ENCODE measurements at regions not wholly inside any gene's neighbourhood (a gene's known extent, or its start where the extent isn't known, plus 50 kb on each side); places are given as distances from the start of the nearest gene placed in this dataset.

DNA sequence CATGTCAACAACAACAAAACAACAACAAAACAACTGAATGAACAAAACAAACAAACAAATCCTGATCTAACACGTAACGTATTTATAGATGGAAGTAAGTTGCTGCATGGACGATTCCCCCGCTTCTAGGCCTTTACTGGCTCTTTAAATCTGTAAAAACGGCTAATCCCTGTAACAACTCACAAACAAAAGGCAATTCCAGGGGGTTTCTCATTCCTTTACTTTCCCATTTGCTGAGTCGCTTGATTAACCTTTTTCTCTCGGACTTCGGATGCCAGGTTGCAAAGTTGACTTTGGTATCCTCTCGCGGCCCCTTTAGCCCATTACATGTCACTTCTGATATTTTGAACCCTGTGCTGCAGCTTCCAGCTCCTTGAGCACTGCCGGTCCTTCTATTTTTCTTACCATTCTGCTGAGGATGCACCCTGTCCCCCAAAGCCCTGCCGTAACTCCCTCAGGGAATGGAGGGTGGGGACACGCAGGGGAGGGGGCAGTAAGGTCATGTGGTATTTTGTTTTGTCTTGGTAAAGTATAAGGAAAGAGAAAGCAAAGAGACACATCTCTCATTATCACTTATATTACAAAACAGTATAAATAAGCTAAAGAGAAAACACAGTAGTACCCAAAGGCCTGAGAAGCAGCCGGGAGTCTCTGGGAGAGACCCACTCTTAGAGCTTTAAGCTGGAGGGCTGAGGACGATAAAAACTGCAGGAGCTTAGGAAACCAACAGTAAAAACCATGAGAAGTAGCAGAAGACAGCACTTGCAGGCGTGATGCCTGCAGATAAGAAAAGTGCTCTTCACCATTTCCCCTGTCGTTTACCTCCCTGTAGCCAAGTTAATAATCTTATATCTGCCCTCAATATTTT is 457.8 kb upstream of the ZNF717 start:
- TF ChIP-seq POLR2A (IDR thresholded peaks at IDR 0.05): no peak
- TF ChIP-seq CTCF (IDR thresholded peaks at IDR 0.05): no peak
- no peaks in the 10 kb centered on the region for H3K36me3 ChIP-seq (replicated peaks in 1 of 2)
- WGBS, 4 donors: 75 to 83% (median 77%) methylated on average over 17 of the region's 17 CpGs
- H3K9me3 ChIP-seq (replicated peaks in 1 of 3): no peaks in the 10 kb centered on the region
- H3K4me3 ChIP-seq: no peak overlapping the region
- no peaks in the 10 kb centered on the region for H3K4me1 ChIP-seq (replicated peaks in 1 of 2)
- H3K27me3 ChIP-seq: no peaks in the 10 kb centered on the region
- H3K27ac ChIP-seq: no peak overlapping the region
- DNase-seq: no peak
- intact Hi-C loops (cut with DNase I): no loop called here

DNA sequence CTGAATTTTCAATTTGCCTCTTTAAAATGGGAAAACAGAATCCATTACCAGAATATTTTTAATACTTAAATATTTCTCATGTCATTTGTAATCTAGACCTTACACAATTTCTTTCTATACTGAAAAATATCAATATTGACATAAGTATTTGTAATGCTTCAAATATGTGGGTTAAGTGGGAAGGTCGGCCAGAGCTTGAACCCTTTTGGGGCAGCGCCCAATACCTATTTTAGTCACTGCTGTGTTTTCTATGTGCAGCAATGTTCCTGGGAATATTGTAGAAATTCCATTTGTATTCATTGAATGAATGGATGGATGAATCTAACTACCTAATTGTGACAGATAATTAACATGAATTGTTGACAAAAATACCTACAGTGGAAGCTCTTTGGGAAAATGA is 459.7 kb upstream of the ZNF717 start:
- no peaks in the 10 kb centered on the region for H3K27me3 ChIP-seq
- intact Hi-C loops (cut with DNase I): no loop called here
- no peak for TF ChIP-seq POLR2A (IDR thresholded peaks at IDR 0.05)
- no peak for TF ChIP-seq CTCF (IDR thresholded peaks at IDR 0.05)
- no peaks in the 10 kb centered on the region for H3K4me1 ChIP-seq (replicated peaks in 1 of 2)
- no peaks in the 10 kb centered on the region for H3K36me3 ChIP-seq (replicated peaks in 1 of 2)
- no peak for DNase-seq
- peaks cover 0 to 6% (median 0%) of the 10 kb centered on the region in 3 donors for H3K9me3 ChIP-seq (replicated peaks in 1 of 3)
- H3K27ac ChIP-seq: no peak overlapping the region
- 68 to 87% (median 84%) methylated on average over 2 of the region's 2 CpGs for WGBS, 4 donors
- H3K4me3 ChIP-seq: no peak overlapping the region

DNA sequence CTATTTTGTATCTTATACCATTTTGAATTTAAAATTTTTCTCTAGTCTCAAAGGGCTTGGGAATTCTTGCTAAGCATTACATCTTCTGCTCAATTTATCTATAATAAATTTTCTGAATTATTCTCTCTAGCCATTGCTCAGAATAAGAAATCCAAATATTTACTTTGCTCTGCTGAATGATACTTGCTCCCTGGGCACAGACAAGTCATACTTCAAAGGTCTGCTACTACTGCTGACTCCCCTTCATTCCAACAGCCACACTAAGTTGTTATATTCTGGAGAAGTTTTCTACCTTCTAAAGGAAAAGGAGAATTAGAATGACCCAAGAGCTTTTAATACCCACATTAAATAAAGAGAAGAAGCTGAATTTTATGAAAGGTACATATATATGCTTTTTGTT is 460.3 kb upstream of the ZNF717 start:
- no peak for TF ChIP-seq CTCF (IDR thresholded peaks at IDR 0.05)
- no peak for TF ChIP-seq POLR2A (IDR thresholded peaks at IDR 0.05)
- peaks cover 0 to 6% (median 0%) of the 10 kb centered on the region in 3 donors for H3K9me3 ChIP-seq (replicated peaks in 1 of 3)
- no peak overlapping the region for H3K27ac ChIP-seq
- no peaks in the 10 kb centered on the region for H3K4me1 ChIP-seq (replicated peaks in 1 of 2)
- H3K27me3 ChIP-seq: no peaks in the 10 kb centered on the region
- intact Hi-C loops (cut with DNase I): no loop called here
- DNase-seq: no peak
- no peak overlapping the region for H3K4me3 ChIP-seq
- no peaks in the 10 kb centered on the region for H3K36me3 ChIP-seq (replicated peaks in 1 of 2)

GRCh38 chr3:76264496-76264895 is 479.1 kb upstream of the ZNF717 start:
- DNase-seq: no peak
- Histone ChIP-seq H3K27ac (no peak overlapping the region), H3K36me3 (replicated peaks in 1 of 2) (no peaks in the 10 kb centered on the region), H3K9me3 (replicated peaks in 1 of 3) (no peaks in the 10 kb centered on the region), H3K4me3 (no peak overlapping the region), H3K4me1 (replicated peaks in 1 of 2) (no peaks in the 10 kb centered on the region), H3K27me3 (no peaks in the 10 kb centered on the region)
- TF ChIP-seq POLR2A (IDR thresholded peaks at IDR 0.05) (no peak), CTCF (IDR thresholded peaks at IDR 0.05) (no peak)
- intact Hi-C loops (cut with DNase I): no loop called here
- 75 to 83% (median 79%) methylated on average over 1 of the region's 1 CpG for WGBS, 4 donors
